ENCODE measurements at regions not wholly inside any gene's neighbourhood (a gene's known extent, or its start where the extent isn't known, plus 50 kb on each side); places are given as distances from the start of the nearest gene placed in this dataset.

- no peak for DNase-seq
These were observed 164.4 kb downstream of the NOC3L start for GRCh38 chr10:94198324-94198723.

- DNase-seq, result no peak
These were observed 163.2 kb downstream of the NOC3L start for GRCh38 chr10:94199565-94199964.

DNA sequence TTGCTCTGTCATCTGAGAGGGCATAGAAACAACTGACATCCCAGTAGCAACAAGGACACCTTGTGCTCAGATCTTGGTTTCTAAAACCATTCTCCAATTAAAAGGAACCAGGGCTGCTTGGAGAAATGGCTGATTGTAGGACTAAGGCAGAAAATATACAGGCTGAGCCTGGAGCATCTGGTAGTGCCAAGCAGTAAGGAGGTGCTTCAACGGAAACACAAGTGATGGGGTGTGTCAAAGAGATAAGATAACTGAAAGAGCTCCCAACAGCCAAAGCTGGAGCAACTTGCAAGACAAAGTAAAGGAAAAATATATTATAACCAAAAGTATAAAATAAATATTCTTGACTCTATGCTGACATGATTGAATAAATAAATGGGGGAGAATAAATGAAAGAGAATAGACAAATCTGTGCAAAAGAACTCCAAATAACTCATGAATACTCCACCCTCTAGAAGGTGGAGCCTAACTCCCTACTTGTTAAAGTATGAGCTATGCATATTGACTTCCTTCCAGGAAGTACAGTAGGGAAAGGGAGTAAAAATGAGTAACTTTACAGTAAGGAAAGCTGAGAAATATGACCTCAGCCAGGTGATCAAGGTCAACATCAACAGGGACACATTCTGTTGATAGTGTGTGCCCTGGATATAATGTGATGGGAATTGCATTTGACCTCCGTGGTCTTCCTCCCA, 162.4 kb downstream of the NOC3L start:
- no peak for DNase-seq

DNA sequence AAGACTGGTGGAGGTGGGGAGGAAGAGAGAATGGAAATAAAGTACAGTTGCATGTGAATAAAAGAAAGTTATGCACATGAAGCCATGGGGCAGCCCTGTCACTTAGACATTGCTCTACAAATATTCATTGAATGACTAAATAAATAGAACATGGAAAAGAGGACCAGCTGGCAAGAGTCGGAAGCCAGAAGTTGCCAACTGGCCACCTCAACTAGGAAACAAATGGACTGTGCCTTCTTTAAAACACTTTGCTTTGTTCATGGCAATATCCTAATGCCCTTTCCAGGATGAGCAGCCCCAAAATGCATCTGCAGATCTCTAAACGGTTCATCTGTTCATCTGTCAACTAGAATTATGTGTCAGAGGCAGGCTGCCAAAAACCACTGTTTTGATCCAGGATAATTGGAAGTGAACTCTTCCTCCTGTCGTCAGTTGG, 157.3 kb downstream of the NOC3L start:
- DNase-seq, result no peak

DNA sequence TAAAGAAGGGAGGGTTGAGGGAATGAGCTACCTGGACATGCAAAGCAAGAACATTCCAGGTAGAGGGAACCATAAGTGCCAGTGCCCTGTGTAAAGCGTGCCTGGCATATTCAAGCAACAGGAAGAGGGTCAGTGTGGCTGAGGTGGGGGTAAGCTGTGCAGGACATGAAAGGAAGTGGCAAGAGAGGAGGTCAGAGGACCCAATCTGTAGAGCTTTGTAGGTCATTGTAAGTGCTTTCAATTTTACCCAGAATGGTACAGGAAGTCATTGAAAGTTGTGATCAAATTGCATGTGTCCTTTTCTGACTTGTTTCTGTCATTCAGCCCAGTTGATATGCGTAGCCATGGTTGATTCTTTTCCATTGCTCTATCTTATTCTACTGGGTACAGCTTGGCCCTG, 156.6 kb downstream of the NOC3L start:
- no peak for DNase-seq

DNA sequence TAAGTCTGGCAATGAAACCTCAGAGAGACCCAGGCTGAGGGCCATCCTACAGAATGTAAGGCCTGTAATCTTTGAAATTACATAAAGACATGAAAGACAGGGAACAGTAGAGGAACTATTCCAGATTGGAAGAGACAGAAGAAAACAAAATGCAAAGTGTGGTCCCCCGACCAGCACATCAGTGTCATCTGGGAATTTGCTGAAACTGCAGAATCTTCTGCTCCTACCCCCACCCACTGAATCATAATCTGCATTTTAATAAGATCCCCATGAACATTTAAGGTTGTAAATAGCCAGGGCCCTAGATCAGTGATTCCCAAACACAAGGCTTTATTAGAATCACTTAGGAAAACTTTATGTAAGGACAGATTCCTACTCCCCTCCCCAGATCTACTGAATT, 154.4 kb downstream of the NOC3L start:
- DNase-seq, result no peak

DNA sequence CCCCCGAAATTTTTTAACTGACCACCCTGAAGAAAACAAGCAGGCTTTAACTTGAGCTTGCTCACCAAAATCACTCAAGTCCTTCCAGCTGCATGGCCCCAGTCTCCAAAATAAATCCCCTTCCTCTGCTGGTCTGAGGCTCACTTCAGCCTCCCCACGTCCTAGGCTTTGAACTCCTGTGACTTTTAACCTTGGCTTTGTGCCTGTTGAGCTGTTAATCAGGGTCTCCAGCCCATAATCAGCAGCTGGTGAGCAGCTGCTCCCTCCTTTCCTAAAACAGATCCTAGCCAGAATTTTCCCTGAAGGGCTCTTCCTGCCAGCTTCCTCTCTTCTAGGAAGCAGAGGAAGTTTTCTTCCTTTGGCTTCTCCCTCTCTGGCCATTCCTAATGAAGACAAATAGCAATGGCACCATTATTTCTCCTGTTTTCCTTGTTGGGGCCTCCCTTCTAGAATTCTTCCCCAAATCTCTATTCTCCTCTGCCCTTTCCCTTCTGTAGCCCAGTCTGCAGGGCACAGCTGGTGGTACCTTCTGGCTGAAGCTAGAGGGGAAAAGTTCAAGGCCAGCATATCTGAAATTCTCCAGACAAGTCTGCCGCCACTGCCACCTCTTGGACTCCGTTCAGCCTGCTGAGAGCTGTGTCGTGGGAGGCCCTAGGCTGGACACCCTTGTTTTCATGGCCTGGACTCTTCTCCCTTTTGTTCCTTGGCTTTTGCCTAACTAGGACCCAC, 152.1 kb downstream of the NOC3L start:
- DNase-seq, result no peak

- no peak for DNase-seq
These were observed 151.6 kb downstream of the NOC3L start for GRCh38 chr10:94211169-94211510.

- no peak for DNase-seq
These were observed 149.7 kb downstream of the NOC3L start for GRCh38 chr10:94213001-94213530.

GRCh38 chr10:94213980-94214379, 148.8 kb downstream of the NOC3L start:
- DNase-seq, result no peak

DNA sequence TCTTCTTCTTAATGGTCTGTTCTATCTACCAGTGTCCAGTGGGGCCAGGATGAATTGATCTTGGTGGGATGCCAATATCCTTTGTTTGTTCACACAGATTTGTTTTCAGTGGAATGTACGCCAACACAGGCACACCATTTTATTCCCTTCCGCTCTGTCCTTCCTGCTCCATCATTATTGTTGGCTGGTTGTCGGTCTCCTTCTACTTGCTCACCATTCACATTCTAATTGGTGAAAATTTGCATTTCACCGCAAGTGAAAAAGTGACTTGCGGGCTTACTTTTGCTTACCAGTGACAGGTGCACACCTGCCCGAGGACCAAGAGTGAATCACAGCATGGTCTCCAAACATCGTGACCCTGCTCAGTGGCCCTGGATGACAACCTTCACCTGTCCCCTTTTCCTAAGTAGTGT, 148.3 kb downstream of the NOC3L start:
- DNase-seq, result no peak

DNA sequence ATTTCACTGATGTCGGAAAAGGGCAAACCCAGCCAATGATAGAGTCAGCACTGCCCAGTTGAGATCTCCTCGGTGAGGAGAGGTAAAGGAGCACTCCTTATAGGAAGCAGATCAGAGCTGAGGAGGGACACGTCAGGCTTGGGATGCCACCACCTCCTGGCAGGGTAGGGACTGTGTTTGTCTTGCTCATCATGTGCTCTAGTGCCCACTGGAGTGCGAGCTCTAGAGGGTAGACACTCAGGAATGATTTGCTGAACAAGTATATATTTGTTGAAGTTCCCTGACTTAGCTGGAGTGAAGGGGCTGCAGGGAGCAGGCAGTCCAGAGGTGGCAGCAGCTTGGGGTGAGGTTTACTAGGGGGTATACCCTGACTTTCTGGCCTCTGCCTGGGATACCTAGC, 146.5 kb downstream of the NOC3L start:
- DNase-seq, result no peak

DNA sequence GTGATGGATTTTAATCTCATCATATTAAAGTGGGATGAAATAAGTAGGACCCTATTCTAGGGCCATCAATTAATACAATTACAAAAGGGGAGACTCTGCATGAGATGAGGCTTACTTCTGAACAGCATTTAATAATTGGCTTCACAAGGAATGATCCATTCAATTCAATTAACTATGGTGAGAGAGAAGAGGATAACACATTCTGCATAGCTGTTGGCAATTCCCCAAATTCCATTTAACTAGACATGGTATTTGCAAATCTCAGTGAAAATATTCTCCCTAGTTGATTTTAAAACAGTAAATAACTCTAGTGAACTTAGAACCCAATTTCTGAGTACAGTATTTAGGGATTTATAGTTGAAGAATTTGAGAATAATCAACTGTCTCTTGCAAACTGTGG, 145.3 kb downstream of the NOC3L start:
- DNase-seq, result no peak

- no peak for DNase-seq
These were observed 144.1 kb downstream of the NOC3L start for GRCh38 chr10:94218493-94219183.

- no peak for DNase-seq
These were observed 142.9 kb downstream of the NOC3L start for GRCh38 chr10:94219829-94220228.

DNA sequence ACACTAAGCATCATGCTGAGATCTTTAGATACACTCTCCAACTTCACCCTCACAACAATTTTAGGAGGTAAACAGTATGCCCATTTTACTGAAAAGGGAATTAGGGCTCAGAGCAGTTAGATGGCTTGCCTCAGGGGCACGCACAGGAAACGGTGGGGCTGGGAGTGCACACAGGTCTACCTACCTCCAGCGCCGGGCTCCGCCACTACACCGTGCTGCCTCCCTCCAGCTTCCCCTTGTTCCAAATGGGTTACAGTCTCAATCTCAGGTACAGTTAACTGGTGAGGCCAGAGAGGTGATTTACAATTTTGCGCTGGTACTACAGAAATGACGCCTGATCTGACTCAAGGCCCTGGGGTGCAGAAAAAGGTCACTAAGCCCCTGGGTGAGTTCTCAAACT, 142.0 kb downstream of the NOC3L start:
- DNase-seq, result no peak

DNA sequence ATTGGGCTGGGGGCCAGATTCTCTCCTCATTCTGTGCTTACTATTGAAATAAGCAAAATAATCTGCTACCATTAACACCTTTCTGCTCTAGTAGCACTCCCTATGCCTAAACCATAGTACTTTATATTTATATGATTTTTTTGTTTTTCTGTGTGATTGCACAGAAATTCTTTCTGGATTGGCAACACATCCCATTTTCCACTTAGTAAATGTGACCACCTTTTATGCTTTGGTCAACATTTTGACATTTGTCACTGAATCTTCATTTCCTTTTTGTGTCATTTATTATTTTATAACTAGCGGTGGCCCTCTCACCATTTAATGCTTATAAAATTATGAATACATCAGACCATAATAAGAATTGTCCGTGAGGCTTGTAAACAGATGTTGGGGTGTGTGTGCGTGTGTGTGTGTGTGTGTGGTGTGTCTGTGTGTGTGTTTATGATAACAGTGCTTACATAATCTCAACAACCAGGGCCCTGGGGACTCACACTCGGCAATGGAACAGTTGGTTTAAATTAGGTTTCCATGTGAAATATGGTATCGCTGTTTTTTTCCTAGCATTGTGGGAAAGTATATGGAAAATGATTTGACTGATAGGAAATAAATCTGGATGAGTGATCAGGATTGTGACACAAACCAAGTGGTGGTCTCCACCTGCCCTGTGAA, 138.9 kb downstream of the NOC3L start:
- no peak for DNase-seq

DNA sequence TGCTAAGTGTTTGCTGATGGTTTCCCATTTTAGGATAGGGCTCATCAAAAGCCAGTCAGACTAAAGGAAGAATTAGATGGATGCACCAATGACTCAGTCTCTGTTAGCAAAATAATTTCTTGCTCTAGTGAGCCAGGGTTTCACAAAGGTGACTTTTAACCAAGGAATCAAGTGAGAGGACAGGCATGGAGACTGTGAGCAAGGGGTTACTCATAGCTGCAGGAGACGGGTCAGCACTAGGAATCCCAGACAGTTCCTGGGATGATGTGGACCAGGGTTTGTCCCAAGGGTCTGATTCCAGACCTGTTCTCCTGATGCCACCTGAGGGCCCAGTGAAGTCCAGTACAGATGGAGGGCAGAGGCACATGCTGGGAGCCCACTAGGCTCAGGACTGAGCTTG, 138.1 kb downstream of the NOC3L start:
- no peak for DNase-seq

GRCh38 chr10:94225589-94225988, 137.2 kb downstream of the NOC3L start:
- DNase-seq, result peak; percentile 4

DNA sequence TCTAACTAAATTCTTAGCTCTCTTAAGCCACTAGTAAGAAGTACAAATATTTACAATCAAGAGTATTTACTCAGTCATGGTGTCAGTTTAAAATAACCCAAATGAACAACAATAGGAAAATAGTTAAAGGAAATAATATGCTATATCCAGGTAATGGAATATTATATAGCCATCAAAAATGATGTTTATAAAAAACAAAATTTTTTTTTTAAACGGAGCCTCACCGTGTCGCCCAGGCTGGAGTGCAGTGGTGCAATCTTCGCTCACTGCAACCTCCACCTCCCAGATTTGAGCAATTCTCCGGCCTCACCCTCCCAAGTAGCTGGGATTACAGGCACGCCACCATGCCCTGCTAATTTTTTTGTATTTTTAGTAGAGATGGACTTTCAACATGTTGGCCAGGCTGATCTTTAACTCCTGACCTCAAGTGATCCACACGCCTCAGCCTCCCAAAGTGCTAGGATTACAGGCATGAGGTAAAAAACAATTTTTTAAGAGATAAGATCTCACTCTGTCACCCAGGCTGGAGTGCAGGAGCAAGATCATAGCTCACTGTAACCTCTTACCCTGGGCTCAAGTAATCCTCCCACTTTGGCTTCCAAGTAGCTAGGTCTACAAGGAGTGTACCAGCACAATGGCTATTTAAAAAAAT, 132.5 kb downstream of the NOC3L start:
- DNase-seq, result no peak

DNA sequence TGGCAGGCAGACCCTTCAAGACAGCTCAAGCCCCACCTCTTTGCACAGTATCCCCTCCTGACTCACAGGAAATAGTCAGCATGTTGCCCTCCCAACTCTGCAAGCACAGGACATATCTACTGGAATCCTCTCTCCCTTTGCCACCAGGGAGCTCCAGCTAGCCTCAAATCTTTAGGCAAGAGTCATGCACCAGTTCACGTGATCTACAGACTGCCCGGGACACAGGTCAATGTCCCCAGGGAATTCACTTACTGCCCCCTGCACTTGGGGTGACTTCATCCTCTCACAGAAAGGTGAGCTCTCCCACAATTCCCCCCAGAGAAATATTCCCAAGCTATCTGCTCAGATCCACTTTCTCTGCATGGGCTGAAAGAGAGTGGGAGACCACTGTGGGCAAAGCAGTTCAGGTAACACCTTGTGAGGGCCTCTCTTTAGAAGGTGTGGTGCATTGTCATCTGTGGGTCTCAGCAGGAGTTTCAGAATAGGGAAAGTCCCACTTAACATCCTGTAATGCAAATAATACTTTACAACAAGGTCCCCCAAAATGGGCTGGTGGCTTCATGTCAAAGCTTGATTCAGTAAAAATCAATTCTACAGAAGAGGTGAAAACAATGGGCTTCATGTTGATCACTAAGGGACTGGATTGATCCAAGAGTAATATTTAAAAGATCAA, 129.9 kb downstream of the NOC3L start:
- no peak for DNase-seq

DNA sequence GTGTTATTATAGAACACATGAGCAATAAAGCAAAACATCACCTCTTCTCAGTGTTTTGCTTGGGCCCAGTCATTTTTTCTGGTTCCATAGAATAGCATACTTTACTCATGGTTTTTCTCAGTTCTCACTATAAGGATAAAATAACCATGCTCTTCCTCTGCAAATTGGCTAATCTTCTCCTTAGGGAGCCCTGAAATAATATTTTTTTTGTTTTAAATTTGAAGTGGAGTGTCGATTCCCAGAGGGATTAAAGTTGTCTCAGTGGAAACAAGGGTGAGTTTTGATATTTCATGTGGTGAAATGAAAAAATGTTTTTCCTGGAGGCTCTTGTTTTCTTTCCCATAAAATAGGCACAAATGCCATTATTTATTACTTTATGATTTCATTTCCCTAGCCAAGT, 127.3 kb downstream of the NOC3L start:
- DNase-seq, result no peak

Data from activated CD4-positive, alpha-beta T cell treated with anti-CD3 and anti-CD28 coated beads for 48 hours (primary cell).